ENCODE measurements at regions not wholly inside any gene's neighbourhood (a gene's known extent, or its start where the extent isn't known, plus 50 kb on each side); places are given as distances from the start of the nearest gene placed in this dataset.

- Mint-ChIP-seq H3K4me3 (peak overlapping the region; percentile 48), H3K36me3 (ENCODE audit: low read depth) (peaks cover 54% of the 10 kb centered on the region), H3K27me3 (ENCODE audit: insufficient read depth) (no peaks in the 10 kb centered on the region), H3K27ac (peak overlapping the region; percentile 83), H3K4me1 (ENCODE audit: low read depth) (peaks cover 87% of the 10 kb centered on the region), H3K9me3 (no peaks in the 10 kb centered on the region)
- intact Hi-C loops (cut with micrococcal nuclease), result loop anchor here (1.0 kb wide), 1 partner anchor 25 kb away; no protein-coding TSS in a partner anchor
- no peak for DNase-seq (ENCODE audit: low spot score)
Measured at GRCh38 chr7:130918129-130919052, 184.4 kb upstream of the KLF14 start.

- Mint-ChIP-seq H3K4me1 (ENCODE audit: low read depth) (peaks cover 82% of the 10 kb centered on the region), H3K36me3 (ENCODE audit: low read depth) (peaks cover 55% of the 10 kb centered on the region), H3K27ac (peak overlapping the region; percentile 83), H3K9me3 (no peaks in the 10 kb centered on the region), H3K4me3 (peak overlapping the region; percentile 48), H3K27me3 (ENCODE audit: insufficient read depth) (no peaks in the 10 kb centered on the region)
- intact Hi-C loops (cut with micrococcal nuclease), result no loop called here
- no peak for DNase-seq (ENCODE audit: low spot score)
Measured at GRCh38 chr7:130919316-130920103, 185.5 kb upstream of the KLF14 start.

- DNase-seq (ENCODE audit: low spot score), result no peak
- no peak overlapping the region for H3K4me3 Mint-ChIP-seq
- intact Hi-C loops (cut with micrococcal nuclease), result no loop called here
- no peaks in the 10 kb centered on the region for H3K9me3 Mint-ChIP-seq
- H3K36me3 Mint-ChIP-seq (ENCODE audit: low read depth), result peaks cover 58% of the 10 kb centered on the region
- H3K27ac Mint-ChIP-seq, result peak overlapping the region; percentile 40
- H3K27me3 Mint-ChIP-seq (ENCODE audit: insufficient read depth), result no peaks in the 10 kb centered on the region
- peaks cover 83% of the 10 kb centered on the region for H3K4me1 Mint-ChIP-seq (ENCODE audit: low read depth)
Measured at GRCh38 chr7:130920122-130920521, 186.1 kb upstream of the KLF14 start.

- no peak overlapping the region for H3K27ac Mint-ChIP-seq
- H3K4me1 Mint-ChIP-seq (ENCODE audit: low read depth), result peaks cover 83% of the 10 kb centered on the region
- DNase-seq (ENCODE audit: low spot score), result no peak
- no peak overlapping the region for H3K4me3 Mint-ChIP-seq
- no peaks in the 10 kb centered on the region for H3K9me3 Mint-ChIP-seq
- intact Hi-C loops (cut with micrococcal nuclease), result no loop called here
- H3K36me3 Mint-ChIP-seq (ENCODE audit: low read depth), result peaks cover 59% of the 10 kb centered on the region
- no peaks in the 10 kb centered on the region for H3K27me3 Mint-ChIP-seq (ENCODE audit: insufficient read depth)
Measured at GRCh38 chr7:130921391-130922180, 187.6 kb upstream of the KLF14 start.

GRCh38 chr7:130922206-130923112 is 188.5 kb upstream of the KLF14 start:
- H3K27ac Mint-ChIP-seq, result peak overlapping the region; percentile 58
- H3K4me1 Mint-ChIP-seq (ENCODE audit: low read depth), result peaks cover 84% of the 10 kb centered on the region
- DNase-seq (ENCODE audit: low spot score), result no peak
- H3K4me3 Mint-ChIP-seq, result no peak overlapping the region
- H3K27me3 Mint-ChIP-seq (ENCODE audit: insufficient read depth), result no peaks in the 10 kb centered on the region
- no peaks in the 10 kb centered on the region for H3K9me3 Mint-ChIP-seq
- H3K36me3 Mint-ChIP-seq (ENCODE audit: low read depth), result peaks cover 60% of the 10 kb centered on the region
- intact Hi-C loops (cut with micrococcal nuclease), result no loop called here

- Mint-ChIP-seq H3K4me1 (ENCODE audit: low read depth) (peaks cover 83% of the 10 kb centered on the region), H3K27me3 (ENCODE audit: insufficient read depth) (no peaks in the 10 kb centered on the region), H3K36me3 (ENCODE audit: low read depth) (peaks cover 62% of the 10 kb centered on the region), H3K27ac (peak overlapping the region; percentile 58), H3K4me3 (no peak overlapping the region), H3K9me3 (no peaks in the 10 kb centered on the region)
- no peak for DNase-seq (ENCODE audit: low spot score)
- intact Hi-C loops (cut with micrococcal nuclease), result no loop called here
Measured at GRCh38 chr7:130923365-130923764, 189.4 kb upstream of the KLF14 start.

GRCh38 chr7:130923930-130924329 is 189.9 kb upstream of the KLF14 start:
- Mint-ChIP-seq H3K27me3 (ENCODE audit: insufficient read depth) (no peaks in the 10 kb centered on the region), H3K4me1 (ENCODE audit: low read depth) (peaks cover 82% of the 10 kb centered on the region), H3K36me3 (ENCODE audit: low read depth) (peaks cover 58% of the 10 kb centered on the region), H3K4me3 (no peak overlapping the region), H3K27ac (no peak overlapping the region), H3K9me3 (no peaks in the 10 kb centered on the region)
- intact Hi-C loops (cut with micrococcal nuclease), result no loop called here
- DNase-seq (ENCODE audit: low spot score), result no peak

- peak overlapping the region; percentile 85 for H3K27ac Mint-ChIP-seq
- H3K36me3 Mint-ChIP-seq (ENCODE audit: low read depth), result peaks cover 55% of the 10 kb centered on the region
- H3K4me1 Mint-ChIP-seq (ENCODE audit: low read depth), result peaks cover 78% of the 10 kb centered on the region
- H3K4me3 Mint-ChIP-seq, result peak overlapping the region; percentile 17
- no peaks in the 10 kb centered on the region for H3K9me3 Mint-ChIP-seq
- intact Hi-C loops (cut with micrococcal nuclease), result no loop called here
- no peak for DNase-seq (ENCODE audit: low spot score)
- H3K27me3 Mint-ChIP-seq (ENCODE audit: insufficient read depth), result no peaks in the 10 kb centered on the region
Measured at GRCh38 chr7:130925136-130925794, 191.3 kb upstream of the KLF14 start.

- no peak for DNase-seq (ENCODE audit: low spot score)
- H3K27me3 Mint-ChIP-seq (ENCODE audit: insufficient read depth), result no peaks in the 10 kb centered on the region
- peak overlapping the region; percentile 68 for H3K4me3 Mint-ChIP-seq
- intact Hi-C loops (cut with micrococcal nuclease), result no loop called here
- H3K36me3 Mint-ChIP-seq (ENCODE audit: low read depth), result peaks cover 55% of the 10 kb centered on the region
- H3K4me1 Mint-ChIP-seq (ENCODE audit: low read depth), result peaks cover 78% of the 10 kb centered on the region
- no peaks in the 10 kb centered on the region for H3K9me3 Mint-ChIP-seq
- H3K27ac Mint-ChIP-seq, result peak overlapping the region; percentile 92
Measured at GRCh38 chr7:130926001-130926691, 192.1 kb upstream of the KLF14 start.

- DNase-seq (ENCODE audit: low spot score), result no peak
- H3K4me1 Mint-ChIP-seq (ENCODE audit: low read depth), result peaks cover 80% of the 10 kb centered on the region
- peak overlapping the region; percentile 84 for H3K27ac Mint-ChIP-seq
- no peak overlapping the region for H3K4me3 Mint-ChIP-seq
- H3K27me3 Mint-ChIP-seq (ENCODE audit: insufficient read depth), result no peaks in the 10 kb centered on the region
- H3K9me3 Mint-ChIP-seq, result no peaks in the 10 kb centered on the region
- peaks cover 56% of the 10 kb centered on the region for H3K36me3 Mint-ChIP-seq (ENCODE audit: low read depth)
- intact Hi-C loops (cut with micrococcal nuclease), result no loop called here
Measured at GRCh38 chr7:130927062-130927461, 193.1 kb upstream of the KLF14 start.

- H3K27me3 Mint-ChIP-seq (ENCODE audit: insufficient read depth), result no peaks in the 10 kb centered on the region
- intact Hi-C loops (cut with micrococcal nuclease), result no loop called here
- H3K27ac Mint-ChIP-seq, result peak overlapping the region; percentile 84
- no peak for DNase-seq (ENCODE audit: low spot score)
- H3K9me3 Mint-ChIP-seq, result no peaks in the 10 kb centered on the region
- no peak overlapping the region for H3K4me3 Mint-ChIP-seq
- H3K4me1 Mint-ChIP-seq (ENCODE audit: low read depth), result peaks cover 75% of the 10 kb centered on the region
- H3K36me3 Mint-ChIP-seq (ENCODE audit: low read depth), result peaks cover 57% of the 10 kb centered on the region
Measured at GRCh38 chr7:130927564-130927963, 193.6 kb upstream of the KLF14 start.

Data from activated T-helper 1 cell treated with anti-CD3 and anti-CD28 coated beads, Interleukin-12 subunit alpha, Interleukin-12 subunit beta, Interleukin-2, Interleukin-4 antibody, amounts not matched to agents 30 ng/mL and 10 ng/mL and 1 ng/mL, durations not matched to agents 14 hours and 24 hours and 36 hours (primary cell).